ENCODE measurements at regions not wholly inside any gene's neighbourhood (a gene's known extent, or its start where the extent isn't known, plus 50 kb on each side); places are given as distances from the start of the nearest gene placed in this dataset.
"Not testable (repeated sequence)": the region's sequence is repeated elsewhere in the genome, so short reads cannot be mapped to it uniquely, and the experiment has no call there.

- DNase-seq, result no peak
These were observed 400.2 kb downstream of the TMEM121 start for GRCh38 chr14:105926373-105927095.

- DNase-seq, result no peak
These were observed 401.0 kb downstream of the TMEM121 start for GRCh38 chr14:105927096-105928060.

GRCh38 chr14:105928171-105929111 lies 402.1 kb downstream of the TMEM121 start:
- DNase-seq, result not testable (repeated sequence)

- DNase-seq, result no peak
These were observed 403.1 kb downstream of the TMEM121 start for GRCh38 chr14:105929327-105930081.

GRCh38 chr14:105930572-105930971 lies 404.2 kb downstream of the TMEM121 start:
- no peak for DNase-seq

- DNase-seq, result peak; percentile 32
These were observed 405.6 kb downstream of the TMEM121 start for GRCh38 chr14:105931808-105932483.

- DNase-seq, result peak; percentile 28
These were observed 406.9 kb downstream of the TMEM121 start for GRCh38 chr14:105933238-105933637.

GRCh38 chr14:105935384-105935783 lies 409.0 kb downstream of the TMEM121 start:
- DNase-seq, result no peak

GRCh38 chr14:105937253-105938054 lies 411.1 kb downstream of the TMEM121 start:
- DNase-seq, result peak; percentile 39

GRCh38 chr14:105938055-105938863 lies 411.9 kb downstream of the TMEM121 start:
- no peak for DNase-seq

GRCh38 chr14:105938959-105939358 lies 412.6 kb downstream of the TMEM121 start:
- no peak for DNase-seq

- peak; percentile 41 for DNase-seq
These were observed 413.6 kb downstream of the TMEM121 start for GRCh38 chr14:105939810-105940508.

GRCh38 chr14:105940534-105941225 lies 414.3 kb downstream of the TMEM121 start:
- peak; percentile 33 for DNase-seq

- peak; percentile 44 for DNase-seq
These were observed 415.1 kb downstream of the TMEM121 start for GRCh38 chr14:105941226-105942166.

- not testable (repeated sequence) for DNase-seq
These were observed 416.3 kb downstream of the TMEM121 start for GRCh38 chr14:105942725-105943124.

GRCh38 chr14:105943973-105944602 lies 417.7 kb downstream of the TMEM121 start:
- no peak for DNase-seq

Measured in activated CD8-positive, alpha-beta memory T cell treated with anti-CD3 and anti-CD28 coated beads, Interleukin-2, amount 50 U/mL, for 48 hours (primary cell).